Activated effector memory CD4-positive, alpha-beta T cell treated with Interleukin-2 at 50 U/mL for 16 hours (primary cell): ENCODE measurements at regions not wholly inside any gene's neighbourhood (a gene's known extent, or its start where the extent isn't known, plus 50 kb on each side); places are given as distances from the start of the nearest gene placed in this dataset.
"Not testable (repeated sequence)": the region's sequence is repeated elsewhere in the genome, so short reads cannot be mapped to it uniquely, and the experiment has no call there.

Experiments used
- DNase-seq: peaks from one replicate; pipeline ENCODE4 v3.0.0-alpha.2; 2020

DNA sequence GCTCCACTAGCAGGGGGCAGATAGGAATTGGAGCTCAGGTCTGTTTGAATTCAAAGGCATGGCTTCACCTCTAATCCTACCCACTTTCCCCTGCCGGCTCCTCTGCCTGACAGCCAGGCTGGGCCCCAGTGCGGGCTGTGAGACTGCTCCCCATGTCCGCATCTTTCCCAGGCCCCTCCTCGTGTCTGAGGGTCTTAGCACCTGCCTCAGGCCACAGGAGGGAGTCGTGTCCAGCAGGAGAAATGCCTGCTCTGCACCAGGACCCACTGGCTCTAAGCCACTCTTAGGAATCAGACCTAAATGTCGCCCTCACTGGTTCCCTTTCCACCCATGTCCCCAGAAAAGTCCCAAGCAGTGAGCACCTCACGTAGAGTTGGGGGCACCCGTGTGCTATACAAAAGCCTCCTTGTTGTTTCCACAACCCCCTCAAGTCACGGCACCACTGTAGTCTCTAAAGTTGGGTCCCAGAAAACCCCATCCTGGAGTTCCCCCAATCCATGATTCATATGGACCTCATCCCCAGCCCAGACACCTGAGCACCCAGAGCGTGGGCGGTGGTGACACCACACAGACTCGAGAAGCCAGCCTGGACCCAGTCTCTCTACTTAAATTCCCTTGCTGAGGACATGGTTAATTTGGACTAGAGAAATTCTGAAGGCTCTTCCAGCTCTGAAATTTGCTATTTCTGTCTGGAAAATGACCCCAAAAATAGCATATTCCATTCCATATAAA, 466.4 kb upstream of the ZMIZ1 start:
- no peak for DNase-seq

DNA sequence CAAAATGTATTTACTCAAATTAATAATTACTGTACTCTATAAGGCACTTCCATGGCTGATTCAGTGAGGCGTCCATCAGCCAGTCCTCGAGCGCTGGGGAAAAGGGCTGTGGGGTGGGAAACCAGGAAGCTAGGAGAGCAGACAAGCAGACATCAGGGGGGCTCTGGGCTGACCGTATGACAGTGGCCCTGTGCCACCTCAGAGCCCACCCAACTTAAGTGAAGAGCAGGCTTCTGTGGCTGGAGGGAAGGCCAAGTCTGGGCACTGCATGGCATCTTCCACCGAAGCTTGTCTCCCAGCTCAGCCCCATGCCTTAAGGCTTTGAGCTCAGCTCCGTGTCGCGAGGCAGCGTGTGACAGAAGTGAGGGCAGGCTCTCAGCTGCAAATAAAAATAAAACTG, 464.5 kb upstream of the ZMIZ1 start:
- DNase-seq: no peak

DNA sequence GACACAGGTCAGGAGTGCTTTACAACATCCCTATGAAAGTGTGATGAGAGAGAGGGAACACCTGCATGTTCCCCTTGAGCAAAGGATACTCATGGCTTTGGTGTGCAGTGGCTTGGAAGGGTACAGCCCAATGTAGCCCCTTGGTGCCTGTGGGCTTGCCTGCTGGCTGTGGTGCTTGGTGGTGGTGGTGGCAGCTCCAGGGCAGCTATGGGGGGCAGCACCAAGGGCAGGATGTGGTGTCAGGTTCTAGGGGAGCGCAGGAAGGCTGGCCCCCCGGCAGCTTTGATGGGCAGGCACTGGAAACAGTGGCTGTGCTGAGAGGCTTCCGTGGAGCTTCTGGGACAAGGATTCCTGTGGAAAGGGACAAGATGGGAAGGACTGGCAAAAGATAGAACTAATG, 464.0 kb upstream of the ZMIZ1 start:
- no peak for DNase-seq

DNA sequence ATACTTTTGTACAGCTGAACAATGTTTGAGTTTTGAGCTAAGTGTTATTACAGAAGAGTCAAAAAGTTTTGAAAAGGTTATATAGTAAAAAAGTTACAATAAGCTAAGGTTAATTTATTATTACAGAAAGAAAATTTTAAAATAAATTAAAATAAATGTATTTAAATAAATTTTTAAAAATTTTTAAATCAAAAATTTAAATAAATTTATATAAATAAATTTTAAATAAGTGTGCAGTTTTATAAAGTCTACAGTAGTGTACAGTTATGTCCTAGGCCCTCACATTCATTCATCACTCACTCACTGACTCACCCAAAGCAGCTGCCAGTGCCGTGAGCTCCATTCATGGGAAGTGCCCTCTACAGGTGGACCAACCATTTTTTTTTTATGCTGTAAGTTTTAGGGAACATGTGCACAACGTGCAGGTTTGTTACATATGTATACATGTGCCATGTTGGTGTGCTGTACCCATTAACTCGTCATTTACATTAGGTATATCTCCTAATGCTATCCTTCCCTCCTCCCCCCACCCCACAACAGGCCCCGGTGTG, 462.9 kb upstream of the ZMIZ1 start:
- DNase-seq: no peak

DNA sequence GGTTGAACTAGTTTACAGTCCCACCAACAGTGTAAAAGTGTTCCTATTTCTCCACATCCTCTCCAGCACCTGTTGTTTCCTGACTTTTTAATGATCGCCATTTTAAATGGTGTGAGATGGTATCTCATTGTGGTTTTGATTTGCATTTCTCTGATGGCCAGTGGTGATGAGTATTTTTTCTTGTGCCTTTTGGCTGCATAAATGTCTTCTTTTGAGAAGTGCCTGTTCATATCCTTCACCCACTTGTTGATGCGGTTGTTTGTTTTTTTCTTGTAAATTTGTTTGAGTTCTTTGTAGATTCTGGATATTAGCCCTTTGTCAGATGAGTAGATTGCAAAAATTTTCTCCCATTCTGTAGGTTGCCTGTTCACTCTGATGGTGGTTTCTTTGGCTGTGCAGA, 462.0 kb upstream of the ZMIZ1 start:
- DNase-seq: not testable (repeated sequence)

DNA sequence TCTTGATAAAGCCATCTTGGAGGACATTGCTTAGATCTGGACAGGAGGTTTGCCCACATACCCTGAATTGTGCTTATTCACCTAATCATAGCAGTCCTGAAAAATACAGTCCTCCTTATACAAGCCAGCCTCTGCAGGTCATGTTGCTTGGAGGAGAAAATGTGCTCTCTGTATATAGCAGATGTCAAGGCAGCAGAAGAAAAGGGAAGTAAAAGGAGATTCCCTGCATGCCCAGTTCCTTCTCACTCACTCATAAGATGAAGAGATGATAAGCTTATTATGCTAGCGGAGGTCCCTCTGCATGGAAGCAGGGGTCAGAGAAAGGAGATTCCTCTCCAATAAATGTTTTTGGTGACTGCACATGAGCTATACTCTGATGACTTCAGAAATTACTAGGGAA, 458.8 kb upstream of the ZMIZ1 start:
- no peak for DNase-seq

DNA sequence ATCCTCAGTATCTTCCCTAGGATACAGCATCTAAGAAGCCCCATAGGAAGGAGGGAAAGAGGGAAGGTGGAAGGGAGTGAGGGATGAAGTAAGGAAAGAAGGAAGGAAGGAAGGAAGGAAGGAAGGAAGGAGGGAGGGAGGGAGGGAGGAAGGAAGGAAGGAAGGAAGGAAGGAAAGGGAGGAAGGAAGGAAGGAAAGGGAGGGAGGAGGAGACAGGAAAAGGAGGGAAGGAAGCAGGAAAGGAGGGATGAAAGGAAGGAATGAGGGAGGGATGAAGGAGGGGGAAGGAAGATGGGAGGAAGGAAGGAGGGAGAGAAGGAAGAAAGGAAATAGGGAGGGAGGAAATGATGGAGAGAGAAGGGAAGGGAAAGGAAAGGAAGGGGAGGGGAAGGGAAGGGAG, 455.6 kb upstream of the ZMIZ1 start:
- no peak for DNase-seq

DNA sequence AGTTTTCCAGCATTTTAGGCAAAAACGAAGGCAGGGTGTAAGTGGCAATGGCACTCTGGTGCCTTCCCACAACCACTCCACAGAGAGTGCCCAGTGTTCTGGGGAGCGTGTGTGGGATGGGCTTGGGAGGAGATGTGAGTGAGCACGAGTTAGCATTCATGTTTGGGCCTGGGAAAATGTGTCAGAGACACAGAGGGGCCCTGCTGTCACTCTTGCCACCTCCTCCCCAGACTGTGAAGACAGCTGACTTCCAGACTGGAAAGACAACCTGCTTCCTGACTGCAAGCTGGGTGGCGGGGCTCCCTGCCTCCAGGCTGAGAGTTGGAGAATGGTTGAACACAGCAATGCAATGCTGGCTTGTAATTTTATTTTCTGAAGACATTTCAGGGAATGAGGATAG, 454.5 kb upstream of the ZMIZ1 start:
- no peak for DNase-seq

DNA sequence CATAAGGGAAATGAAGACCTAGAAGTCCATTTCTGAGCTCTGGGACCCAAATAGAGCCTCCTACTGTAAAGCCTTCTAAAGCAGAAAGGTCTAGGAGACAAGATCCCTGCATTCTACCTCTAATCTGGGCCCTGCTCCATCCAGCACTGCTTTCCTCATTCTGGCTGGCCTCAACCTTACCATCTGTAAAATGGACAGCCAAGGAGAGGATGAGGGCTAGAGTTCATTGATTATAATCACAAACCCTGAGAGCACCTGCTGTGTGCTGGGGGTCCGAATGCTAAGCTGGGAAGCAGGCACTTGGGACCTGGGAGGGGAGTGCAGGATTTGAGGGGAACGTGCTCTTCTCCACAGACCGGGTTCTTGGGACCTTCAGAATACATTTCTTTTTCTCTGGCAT, 454.0 kb upstream of the ZMIZ1 start:
- no peak for DNase-seq

DNA sequence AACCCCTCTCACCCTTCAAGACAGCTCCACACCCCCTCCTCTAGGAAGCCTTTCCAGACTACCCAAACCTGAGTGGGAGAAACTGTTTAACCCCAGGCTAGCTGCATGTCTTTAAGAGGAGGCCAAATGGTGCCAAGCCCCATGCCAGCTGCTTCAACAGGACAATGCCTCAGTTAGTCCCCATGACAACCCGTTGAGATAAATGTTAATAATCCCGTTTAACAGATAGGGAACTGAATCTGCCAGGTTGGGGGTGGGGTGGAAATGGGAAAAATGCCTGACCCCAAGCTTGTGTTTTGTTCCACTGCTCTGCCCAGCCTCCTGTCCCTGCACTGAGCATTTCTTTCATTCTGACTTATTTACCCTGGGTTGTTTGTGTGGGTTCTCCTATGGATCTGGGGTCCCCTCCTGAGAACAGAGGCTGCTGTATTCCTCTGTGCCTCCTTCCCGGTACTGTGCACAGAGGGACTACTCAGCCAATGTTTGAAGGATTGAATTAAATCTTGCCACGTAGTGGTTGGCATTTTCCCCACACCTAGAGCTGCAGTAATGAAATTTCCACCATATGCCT, 452.6 kb upstream of the ZMIZ1 start:
- no peak for DNase-seq

DNA sequence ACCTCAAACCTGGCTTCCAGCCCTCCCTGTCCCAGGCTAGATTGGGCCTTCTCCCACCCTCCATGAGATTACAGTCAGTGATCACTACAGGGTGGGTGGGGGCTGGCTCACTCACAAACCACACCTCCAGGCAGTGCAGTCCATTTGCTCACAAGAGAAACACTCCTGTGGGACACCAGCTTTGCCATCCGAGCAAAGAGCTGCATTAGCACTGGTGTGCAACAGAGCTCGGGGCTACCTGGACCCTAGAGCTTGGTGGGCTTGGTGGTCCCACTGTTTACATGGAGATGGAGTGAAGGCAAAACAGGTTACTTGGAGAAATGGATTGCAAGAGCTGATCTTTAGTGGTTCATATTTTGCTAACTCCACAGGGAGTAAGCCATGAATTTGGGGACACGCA, 451.7 kb upstream of the ZMIZ1 start:
- no peak for DNase-seq

DNA sequence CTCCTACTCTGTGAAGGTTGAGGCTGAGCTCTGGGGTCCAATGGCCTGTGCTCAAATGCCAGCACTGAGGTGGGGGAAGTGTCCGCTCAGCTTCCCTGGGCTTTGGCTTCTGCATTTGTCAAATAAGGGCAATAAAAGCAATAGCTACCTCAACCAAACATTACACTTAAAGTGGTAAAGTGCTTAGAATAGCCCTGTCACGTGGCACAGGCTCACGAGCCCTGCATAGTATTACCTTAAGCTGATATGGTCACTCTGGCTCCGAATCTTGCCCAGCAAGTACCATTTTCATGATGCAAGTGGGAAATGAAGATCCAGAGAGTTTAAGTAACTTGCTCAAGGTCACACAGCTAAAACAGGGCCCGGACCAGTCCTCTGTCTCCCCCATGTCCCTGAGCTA, 451.1 kb upstream of the ZMIZ1 start:
- DNase-seq: no peak

DNA sequence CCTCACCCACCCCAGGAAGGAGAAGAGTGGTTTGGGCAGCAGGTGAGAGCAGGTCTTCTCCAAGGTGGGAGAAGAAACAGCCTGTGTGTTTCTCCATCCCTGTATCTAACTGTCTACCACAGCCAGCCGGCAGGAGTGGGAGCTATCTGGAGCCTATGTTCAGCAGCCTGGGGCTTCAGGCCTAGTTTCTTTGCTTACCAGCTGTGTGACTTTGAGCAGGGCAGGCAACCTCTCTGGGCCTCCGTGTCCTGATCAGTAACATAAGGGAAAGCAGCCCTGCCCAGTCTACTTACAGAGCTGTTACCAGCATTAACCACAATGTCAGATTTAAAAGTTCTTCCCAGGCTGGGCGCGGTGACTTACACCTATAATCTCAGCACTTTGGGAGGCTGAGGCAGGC, 450.7 kb upstream of the ZMIZ1 start:
- DNase-seq: no peak

DNA sequence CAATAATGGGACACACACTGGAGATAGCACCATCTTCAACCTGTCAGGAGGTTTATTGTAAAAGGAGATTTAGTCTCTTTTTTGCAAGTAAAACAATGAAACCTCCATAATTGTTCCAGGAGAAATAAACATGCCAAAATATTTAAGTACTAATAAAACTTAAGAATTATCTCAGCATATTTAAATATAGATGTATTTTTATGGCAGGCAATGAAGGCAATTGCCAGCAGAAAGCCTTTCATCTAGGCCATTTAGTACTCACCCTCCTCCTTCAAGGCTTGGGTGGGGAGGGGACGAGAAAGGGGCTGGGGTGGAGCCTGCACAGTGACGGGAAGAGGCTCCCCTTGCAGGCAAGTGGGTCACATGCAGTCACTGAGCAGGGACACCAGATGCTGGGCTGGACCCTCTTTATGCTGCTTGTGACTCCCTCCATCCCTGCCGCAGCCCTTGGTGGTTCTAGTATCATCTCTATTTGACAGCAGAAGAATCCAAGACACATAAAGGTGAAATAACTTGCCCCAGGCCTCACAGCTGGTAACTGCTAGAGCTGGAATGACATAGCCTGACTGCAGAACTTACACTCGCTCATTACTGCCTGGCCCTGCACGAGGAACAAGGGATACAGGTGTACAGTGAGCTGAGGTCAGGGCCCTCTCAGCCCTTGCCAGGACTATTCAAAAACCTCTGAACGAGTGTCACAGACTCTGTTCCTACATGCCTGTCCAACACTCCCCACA, 449.5 kb upstream of the ZMIZ1 start:
- no peak for DNase-seq

DNA sequence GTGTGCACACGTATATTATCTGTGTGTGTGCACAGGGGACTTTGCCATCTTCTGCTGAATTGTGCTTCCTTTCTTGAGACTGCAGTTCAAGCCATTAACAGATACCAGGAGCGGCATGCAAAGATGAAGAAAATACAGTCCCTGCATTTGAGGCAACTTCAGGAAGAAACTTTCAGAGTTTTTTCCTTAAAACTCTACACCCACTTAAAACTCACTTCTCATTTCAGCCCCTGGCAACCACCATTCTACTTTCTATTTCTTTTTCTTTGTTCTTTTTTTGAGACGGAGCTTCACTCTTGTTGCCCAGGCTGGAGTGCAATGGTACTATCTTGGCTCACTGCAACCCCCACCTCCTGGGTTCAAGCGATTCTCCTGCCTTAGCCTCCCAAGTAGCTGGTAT, 448.9 kb upstream of the ZMIZ1 start:
- no peak for DNase-seq

DNA sequence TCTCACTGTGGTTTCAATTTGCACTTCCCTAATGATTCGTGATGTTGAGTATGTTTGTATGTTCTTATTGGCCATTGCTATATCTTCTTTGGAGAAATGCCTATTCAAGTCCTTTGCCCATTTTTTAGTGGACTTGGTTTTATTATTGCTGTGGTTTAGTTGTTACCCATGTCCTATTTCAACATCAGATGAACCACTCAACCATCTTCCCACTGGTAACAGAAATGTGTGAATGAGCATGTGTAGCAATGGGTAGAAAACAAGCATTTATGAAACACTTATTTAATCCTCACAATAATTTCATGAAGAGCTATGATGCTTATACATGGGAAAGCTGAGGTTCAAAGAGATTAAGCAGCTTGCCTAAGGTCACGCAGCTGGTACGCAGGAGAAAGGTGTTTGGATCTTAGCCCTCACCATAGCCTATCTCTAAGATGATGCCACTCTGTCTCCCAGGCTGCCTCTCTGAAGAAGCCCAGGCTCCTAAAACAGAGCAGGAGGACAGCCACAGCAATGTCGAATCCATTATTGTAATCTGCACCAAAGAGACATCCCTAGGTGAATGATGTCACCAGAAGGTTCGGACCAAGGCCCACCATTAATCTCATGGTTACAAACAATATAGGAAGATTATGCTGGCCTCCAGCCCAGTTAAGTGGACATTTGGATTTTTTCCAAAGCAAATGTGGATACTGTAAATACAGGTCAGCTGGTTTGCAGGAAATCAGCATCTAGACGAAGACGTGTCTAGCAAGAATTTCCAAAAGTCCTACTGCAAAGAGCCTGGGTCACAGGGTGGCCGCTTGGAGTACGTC, 447.6 kb upstream of the ZMIZ1 start:
- no peak for DNase-seq

DNA sequence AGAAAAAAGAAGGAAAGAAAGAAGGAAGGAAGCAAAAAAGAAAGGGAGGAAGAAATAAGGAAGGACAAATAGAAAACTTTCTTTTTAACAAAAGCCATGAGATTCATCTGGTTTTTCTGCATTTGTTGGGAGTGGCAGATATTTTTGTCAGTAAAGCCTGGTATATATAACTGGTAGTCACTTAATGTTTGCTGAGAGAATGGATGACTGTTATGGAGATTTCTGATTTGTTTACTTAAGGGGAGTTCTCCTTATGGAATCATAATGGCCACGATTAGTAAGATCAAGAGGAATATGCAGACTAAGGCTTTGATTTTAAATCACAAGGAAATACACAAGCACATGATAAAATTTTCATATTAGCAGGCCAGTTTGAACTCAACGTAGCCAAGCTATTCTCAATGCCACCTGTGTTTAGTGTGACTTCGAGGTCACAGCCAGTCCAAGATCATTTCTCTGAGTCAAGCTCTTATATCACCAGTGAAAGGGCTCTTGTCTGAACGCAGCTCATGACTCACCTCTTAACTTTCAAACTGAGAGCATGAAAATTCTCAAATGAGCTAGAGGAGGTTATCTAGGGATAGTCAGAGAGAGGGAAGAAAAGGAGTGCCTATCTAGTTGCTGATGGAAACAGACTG, 445.1 kb upstream of the ZMIZ1 start:
- DNase-seq: no peak

DNA sequence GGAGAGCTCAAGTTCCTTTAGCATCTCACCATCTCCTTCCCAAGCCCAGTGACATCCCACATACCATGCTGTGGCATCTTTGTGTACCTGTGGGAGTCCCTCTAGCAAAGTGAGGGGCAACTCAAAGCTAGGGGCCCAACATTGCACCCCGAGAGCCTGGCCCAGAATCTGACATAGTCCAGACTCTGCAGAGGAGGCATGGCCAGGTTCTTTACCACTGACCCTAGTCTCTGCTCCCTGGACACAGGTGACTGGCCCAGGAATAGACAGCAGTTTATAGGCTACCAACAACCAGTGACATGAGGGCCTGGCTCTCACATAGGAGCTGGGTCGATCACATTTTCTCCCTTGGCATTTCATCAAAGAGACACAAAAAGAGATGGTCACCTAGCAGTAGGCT, 444.0 kb upstream of the ZMIZ1 start:
- DNase-seq: no peak

DNA sequence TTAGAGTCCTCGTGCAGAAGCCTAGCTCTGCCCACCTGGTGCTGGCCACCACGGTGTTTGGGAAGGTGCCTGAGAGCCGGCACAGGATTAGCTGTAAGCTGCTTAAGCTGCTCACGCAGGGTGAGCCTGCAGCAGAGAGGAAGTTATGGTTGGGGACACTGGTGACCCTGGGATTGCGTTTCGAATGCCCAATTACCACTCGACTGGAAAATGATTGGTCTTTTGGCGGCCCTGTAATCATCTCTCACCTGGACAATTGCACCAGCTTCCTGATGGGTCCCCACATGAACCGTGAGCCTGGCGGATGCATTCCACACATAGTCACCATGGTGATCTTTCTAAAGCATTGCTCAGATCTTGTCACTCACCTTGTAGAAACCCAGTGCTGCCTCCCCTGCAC, 442.3 kb upstream of the ZMIZ1 start:
- no peak for DNase-seq

DNA sequence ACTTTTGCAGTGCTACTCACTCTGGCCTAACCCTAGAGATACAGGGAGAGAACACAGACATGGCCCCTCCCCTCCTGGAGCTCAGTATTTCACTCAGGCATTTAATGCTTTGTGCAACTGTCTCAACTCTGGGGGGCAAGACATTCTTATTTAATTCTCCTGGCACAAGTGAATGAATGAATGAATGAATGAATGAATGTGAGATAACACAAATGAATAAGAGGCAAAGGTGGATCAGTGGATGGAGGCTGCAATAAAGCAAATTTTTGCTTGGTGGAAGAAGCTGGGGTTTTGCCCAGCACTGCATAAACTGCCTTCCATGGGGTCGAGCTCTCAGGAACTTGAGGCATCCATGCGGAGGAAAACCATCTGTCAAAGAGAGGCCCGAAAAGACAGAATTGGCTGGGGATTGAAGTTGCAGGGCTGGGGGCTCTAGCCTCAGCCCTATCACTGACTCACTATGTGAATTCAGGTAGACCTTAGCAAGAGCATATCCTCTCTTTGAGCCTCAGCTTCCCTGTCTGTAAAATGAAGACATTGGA, 441.4 kb upstream of the ZMIZ1 start:
- DNase-seq: no peak

DNA sequence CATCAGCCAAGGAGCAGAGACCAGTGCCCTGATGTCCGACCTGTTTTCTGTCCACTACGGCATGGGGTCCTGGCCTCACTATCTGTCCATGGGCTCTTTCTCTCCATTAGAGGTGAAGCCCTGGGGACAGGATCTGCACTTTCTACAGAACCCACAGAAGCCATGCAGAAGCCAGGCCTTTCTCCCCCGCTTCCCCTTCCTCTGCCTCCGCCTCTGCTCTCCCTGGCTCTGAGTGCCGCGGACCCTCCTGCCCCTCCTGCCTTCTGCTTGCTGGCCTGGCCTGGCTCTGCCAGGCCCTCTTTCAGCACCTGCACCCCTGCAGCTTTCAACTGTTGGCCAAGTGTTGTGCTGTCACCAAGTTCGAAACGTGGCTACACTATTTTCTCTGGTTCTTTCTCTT, 439.8 kb upstream of the ZMIZ1 start:
- no peak for DNase-seq

DNA sequence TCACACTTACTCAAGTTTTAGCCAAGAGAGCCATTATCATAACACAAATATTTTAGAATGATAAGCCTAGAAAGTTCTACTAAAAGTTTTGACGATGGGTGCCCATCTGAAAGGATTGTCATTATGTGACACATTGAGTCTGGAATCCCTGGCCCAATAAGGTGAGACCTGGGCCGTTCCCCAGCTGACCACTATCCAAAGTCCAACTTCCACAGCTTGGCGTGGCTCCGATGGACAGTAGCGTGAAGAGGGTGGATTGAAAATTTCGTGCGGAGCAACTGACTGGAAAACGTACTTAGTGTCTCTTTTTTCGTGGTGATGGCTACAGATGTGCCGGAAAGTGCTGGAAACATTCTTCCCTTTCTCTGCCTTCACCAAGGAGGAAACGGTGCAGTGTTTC, 439.0 kb upstream of the ZMIZ1 start:
- DNase-seq: no peak
